Trophoblast cell (in vitro differentiated cells and primary cell): ENCODE measurements at regions not wholly inside any gene's neighbourhood (a gene's known extent, or its start where the extent isn't known, plus 50 kb on each side); places are given as distances from the start of the nearest gene placed in this dataset.

Experiments used
- DNase-seq, 2 donors: peaks; one replicate each; pipeline ENCODE4 v3.0.0-alpha.2; 2016
- H2AFZ ChIP-seq: 2 replicates; pipeline ENCODE4 v1.6.1; 2013; ENCODE audit warnings: low read length, moderate library complexity, mild to moderate bottlenecking; ENCODE audit not compliant: insufficient read depth, poor library complexity
- H2AK5ac ChIP-seq: 2 replicates; pipeline ENCODE4 v1.6.1; 2013; ENCODE audit warnings: mild to moderate bottlenecking, low read length
- H2BK120ac ChIP-seq: 2 replicates; pipeline ENCODE4 v1.6.1; 2013; ENCODE audit warnings: low read length, mild to moderate bottlenecking, moderate library complexity; ENCODE audit not compliant: insufficient read depth, poor library complexity
- H2BK12ac ChIP-seq: 2 replicates; pipeline ENCODE4 v1.6.1; 2013; ENCODE audit warnings: mild to moderate bottlenecking, low read length, moderate library complexity
- H2BK5ac ChIP-seq: 2 replicates; pipeline ENCODE4 v1.6.1; 2013; ENCODE audit warnings: low read length, low read depth, moderate library complexity, mild to moderate bottlenecking; ENCODE audit not compliant: poor library complexity
- H3K14ac ChIP-seq: 2 replicates; pipeline ENCODE4 v1.6.1; 2013; ENCODE audit warnings: mild to moderate bottlenecking, low read length
- H3K18ac ChIP-seq: 2 replicates; pipeline ENCODE4 v1.6.1; 2013; ENCODE audit warnings: mild to moderate bottlenecking, low read length
- H3K23ac ChIP-seq: 2 replicates; pipeline ENCODE4 v1.6.1; 2013; ENCODE audit warnings: low read length
- H3K27ac ChIP-seq: 2 replicates; pipeline ENCODE4 v1.5.1; 2013; ENCODE audit warnings: low read depth, mild to moderate bottlenecking, inconsistent platforms, low read length, moderate library complexity
- H3K27me3 ChIP-seq: 2 replicates; pipeline ENCODE4 v1.6.1; 2013; ENCODE audit warnings: inconsistent platforms, mild to moderate bottlenecking, low read length, moderate library complexity; ENCODE audit not compliant: insufficient read depth
- H3K36me3 ChIP-seq, 2 experiments: 1 replicate in 1 of 2; 2 replicates in 1 of 2; pipeline ENCODE4 v1.6.1; 2013; ENCODE audit warnings: low read length in 2 of 2, mild to moderate bottlenecking in 2 of 2, moderate library complexity in 1 of 2; ENCODE audit not compliant: insufficient read depth in 2 of 2, control insufficient read depth in 1 of 2
- H3K4ac ChIP-seq: 2 replicates; pipeline ENCODE4 v1.6.1; 2013; ENCODE audit warnings: low read depth, mild to moderate bottlenecking, low read length, moderate library complexity
- H3K4me1 ChIP-seq, 2 experiments: 1 replicate in 1 of 2; 2 replicates in 1 of 2; pipeline ENCODE4 v1.6.1; 2013; ENCODE audit warnings: low read length in 2 of 2, mild to moderate bottlenecking in 2 of 2, moderate library complexity in 1 of 2; ENCODE audit not compliant: insufficient read depth in 2 of 2, control insufficient read depth in 1 of 2
- H3K4me2 ChIP-seq: 2 replicates; pipeline ENCODE4 v1.6.1; 2013; ENCODE audit warnings: inconsistent platforms, mild to moderate bottlenecking, low read length, moderate library complexity
- H3K4me3 ChIP-seq: 2 replicates; pipeline ENCODE4 v1.5.1; 2013; ENCODE audit warnings: mild to moderate bottlenecking, low read depth, low read length, inconsistent platforms
- H3K79me1 ChIP-seq: one replicate; pipeline ENCODE4 v1.6.1; 2013; ENCODE audit warnings: low read length
- H3K79me2 ChIP-seq: 2 replicates; pipeline ENCODE4 v1.6.1; 2013; ENCODE audit warnings: low read length, mild to moderate bottlenecking; ENCODE audit not compliant: control insufficient read depth, insufficient read depth, poor library complexity
- H3K9ac ChIP-seq: 2 replicates; pipeline ENCODE4 v1.6.1; 2013; ENCODE audit warnings: mild to moderate bottlenecking, low read length
- H3K9me3 ChIP-seq: 2 replicates; pipeline ENCODE4 v1.6.1; 2013; ENCODE audit warnings: low read depth, mild to moderate bottlenecking, control low read depth, inconsistent platforms, low read length; ENCODE audit not compliant: insufficient read depth
- H4K12ac ChIP-seq: 2 replicates; pipeline ENCODE4 v1.6.1; 2013; ENCODE audit warnings: low read depth, mild to moderate bottlenecking, low read length, moderate library complexity
- H4K8ac ChIP-seq: 2 replicates; pipeline ENCODE4 v1.6.1; 2013; ENCODE audit warnings: low read depth, mild to moderate bottlenecking, low read length, moderate library complexity
- H4K91ac ChIP-seq: one replicate; pipeline ENCODE4 v1.6.1; 2013; ENCODE audit warnings: low read depth, mild to moderate bottlenecking, low read length, moderate library complexity
- WGBS: extraction: QIAGEN DNeasy Blood & Tissue Kit; methylation state at CpG from one replicate; pipeline ENCODE4 v1.1.7; 2013; ENCODE audit warnings: missing lambda C conversion rate; ENCODE audit not compliant: insufficient read length, insufficient coverage; ENCODE audit errors: extremely low coverage; 5-methylcytosine and 5-hydroxymethylcytosine counted together

- H3K4me2 ChIP-seq: no peak overlapping the region
- H3K79me1 ChIP-seq: no peaks in the 10 kb centered on the region
Measured at GRCh38 chr12:47376927-47377326, 297.2 kb upstream of the AMIGO2 start.

GRCh38 chr12:47373554-47374150, 293.9 kb upstream of the AMIGO2 start:
- no peak overlapping the region for H4K12ac ChIP-seq
- no peak overlapping the region for H3K9ac ChIP-seq
- H2BK12ac ChIP-seq: no peak overlapping the region
- H4K91ac ChIP-seq: no peak overlapping the region
- H3K4ac ChIP-seq: no peak overlapping the region
- H3K4me1 ChIP-seq: peaks cover 0 to 2% of the 10 kb centered on the region in 2 experiments
- no peaks in the 10 kb centered on the region for H3K79me1 ChIP-seq
- H3K27ac ChIP-seq: no peak overlapping the region
- no peaks in the 10 kb centered on the region for H3K36me3 ChIP-seq
- no peak overlapping the region for H2AK5ac ChIP-seq
- no peaks in the 10 kb centered on the region for H3K9me3 ChIP-seq
- WGBS: no CpG with 5 or more reads among the region's 1 CpG
- H3K27me3 ChIP-seq: no peaks in the 10 kb centered on the region
- H3K23ac ChIP-seq: no peak overlapping the region
- DNase-seq: no peak
- H3K79me2 ChIP-seq: no peaks in the 10 kb centered on the region
- H4K8ac ChIP-seq: no peak overlapping the region
- no peak overlapping the region for H3K18ac ChIP-seq
- no peak overlapping the region for H3K4me3 ChIP-seq
- no peak overlapping the region for H2BK120ac ChIP-seq
- no peak overlapping the region for H3K14ac ChIP-seq
- no peak overlapping the region for H2BK5ac ChIP-seq
- H3K4me2 ChIP-seq: no peak overlapping the region
- no peak overlapping the region for H2AFZ ChIP-seq

More at GRCh38 chr12:47376927-47377326, 297.2 kb upstream of the AMIGO2 start:
- Histone ChIP-seq H4K8ac (no peak overlapping the region), H3K27me3 (no peaks in the 10 kb centered on the region), H4K12ac (no peak overlapping the region), H2BK5ac (no peak overlapping the region), H3K9ac (no peak overlapping the region), H3K27ac (no peak overlapping the region), H4K91ac (no peak overlapping the region), H3K23ac (no peak overlapping the region), H3K4ac (no peak overlapping the region), H3K36me3 (no peaks in the 10 kb centered on the region), H3K79me2 (no peaks in the 10 kb centered on the region), H3K14ac (no peak overlapping the region), H3K4me1 (peaks cover 0 to 2% of the 10 kb centered on the region in 2 experiments), H2BK120ac (no peak overlapping the region), H2AK5ac (no peak overlapping the region), H2AFZ (no peak overlapping the region), H3K9me3 (no peaks in the 10 kb centered on the region), H3K18ac (no peak overlapping the region), H2BK12ac (no peak overlapping the region), H3K4me3 (no peak overlapping the region)
- no peak for DNase-seq
- no CpG with 5 or more reads among the region's 6 CpGs for WGBS

- whole genome bisulfite sequencing: no CpG with 5 or more reads among the region's 4 CpGs
- Histone ChIP-seq H3K79me2 (no peaks in the 10 kb centered on the region), H3K4ac (no peak overlapping the region), H2BK5ac (no peak overlapping the region), H3K4me3 (no peak overlapping the region), H3K9me3 (no peaks in the 10 kb centered on the region), H2AFZ (no peak overlapping the region), H3K14ac (no peak overlapping the region), H3K4me1 (no peaks in the 10 kb centered on the region), H3K4me2 (no peak overlapping the region), H3K79me1 (no peaks in the 10 kb centered on the region), H3K23ac (no peak overlapping the region), H2BK120ac (no peak overlapping the region), H2AK5ac (no peak overlapping the region), H3K27ac (no peak overlapping the region), H3K36me3 (no peaks in the 10 kb centered on the region), H4K8ac (no peak overlapping the region), H2BK12ac (no peak overlapping the region), H4K12ac (no peak overlapping the region), H3K9ac (no peak overlapping the region), H3K27me3 (no peaks in the 10 kb centered on the region), H4K91ac (no peak overlapping the region), H3K18ac (no peak overlapping the region)
- DNase-seq: peak in 1 of 2 donors; percentile 46
Measured at GRCh38 chr12:47370421-47370820, 290.7 kb upstream of the AMIGO2 start.

- H3K79me1 ChIP-seq: no peaks in the 10 kb centered on the region
- H3K4me1 ChIP-seq: no peaks in the 10 kb centered on the region
- no peaks in the 10 kb centered on the region for H3K36me3 ChIP-seq
- H3K18ac ChIP-seq: no peak overlapping the region
- H4K12ac ChIP-seq: no peak overlapping the region
- no peak overlapping the region for H3K14ac ChIP-seq
- no peak overlapping the region for H3K4me3 ChIP-seq
- H3K23ac ChIP-seq: no peak overlapping the region
- no peaks in the 10 kb centered on the region for H3K9me3 ChIP-seq
- no peak overlapping the region for H4K91ac ChIP-seq
- no peak overlapping the region for H2AFZ ChIP-seq
- H2BK12ac ChIP-seq: no peak overlapping the region
- no peak overlapping the region for H3K9ac ChIP-seq
- H3K4ac ChIP-seq: no peak overlapping the region
- H2BK5ac ChIP-seq: no peak overlapping the region
- H3K27me3 ChIP-seq: no peaks in the 10 kb centered on the region
- H4K8ac ChIP-seq: no peak overlapping the region
- DNase-seq: no peak
- no peak overlapping the region for H3K27ac ChIP-seq
- no peak overlapping the region for H3K4me2 ChIP-seq
- no peak overlapping the region for H2BK120ac ChIP-seq
- H3K79me2 ChIP-seq: no peaks in the 10 kb centered on the region
- no peak overlapping the region for H2AK5ac ChIP-seq
- no CpG with 5 or more reads among the region's 4 CpGs for WGBS
Measured at GRCh38 chr12:47369085-47369484, 289.3 kb upstream of the AMIGO2 start.
